ENCODE measurements at regions not wholly inside any gene's neighbourhood (a gene's known extent, or its start where the extent isn't known, plus 50 kb on each side); places are given as distances from the start of the nearest gene placed in this dataset.

DNA sequence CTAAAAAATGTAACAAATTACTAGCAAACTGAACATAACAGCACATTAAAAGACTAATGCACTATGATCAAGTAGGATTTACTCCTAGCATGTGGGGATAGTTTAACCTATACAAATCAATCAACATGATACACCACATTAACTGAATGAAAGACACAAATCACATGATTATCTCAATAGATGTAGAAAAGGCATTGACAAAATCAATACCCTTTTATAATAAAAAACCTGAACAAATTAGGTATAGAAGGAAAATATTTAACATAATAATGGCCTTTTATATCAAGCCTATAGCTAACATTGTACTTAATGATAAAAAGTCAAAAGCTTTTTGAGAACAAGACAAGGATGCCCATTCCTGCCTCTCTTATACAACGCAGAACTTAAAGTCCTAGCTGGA is 540.0 kb downstream of the RERGL start:
- no peak for DNase-seq (ENCODE audit: low spot score)

DNA sequence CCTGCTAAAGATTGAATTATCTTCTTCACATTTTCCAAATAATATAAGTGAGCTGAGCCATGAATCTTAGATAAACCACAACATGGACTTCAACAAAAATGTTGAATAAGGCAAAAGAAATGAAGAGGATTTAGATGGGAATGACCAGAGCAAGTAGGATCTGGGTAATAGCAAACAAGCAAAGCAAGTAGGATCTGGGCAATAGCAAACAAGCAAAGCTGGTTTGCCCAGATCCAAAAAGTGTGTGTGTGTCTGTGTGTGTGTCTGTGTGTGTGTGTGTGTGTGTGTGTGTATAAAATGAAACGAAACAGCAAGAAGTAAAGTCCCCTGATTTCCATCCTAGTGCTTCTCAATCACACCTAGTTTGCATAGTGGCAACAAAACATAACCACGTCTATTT is 549.1 kb downstream of the RERGL start:
- DNase-seq (ENCODE audit: low spot score) = no peak

DNA sequence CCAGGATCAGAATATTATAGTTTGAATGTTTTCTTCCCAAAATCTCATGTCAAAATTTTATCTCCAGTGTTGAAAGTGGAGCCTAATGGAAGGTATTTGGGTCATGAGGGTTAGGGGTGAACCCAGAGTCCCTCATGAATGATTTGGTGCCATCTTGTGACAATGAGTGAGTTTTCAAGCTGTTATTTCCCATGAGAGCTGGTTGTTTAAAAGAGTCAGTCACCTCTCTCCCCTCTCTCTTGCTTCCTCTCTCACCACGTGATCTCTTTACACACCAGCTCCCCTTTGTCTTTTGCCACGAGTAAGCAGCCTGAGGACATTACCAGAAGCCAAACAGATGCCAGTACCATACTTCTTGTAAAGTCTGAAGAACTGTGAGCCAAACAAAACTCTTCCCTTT is 561.6 kb downstream of the RERGL start:
- DNase-seq (ENCODE audit: low spot score) = no peak

DNA sequence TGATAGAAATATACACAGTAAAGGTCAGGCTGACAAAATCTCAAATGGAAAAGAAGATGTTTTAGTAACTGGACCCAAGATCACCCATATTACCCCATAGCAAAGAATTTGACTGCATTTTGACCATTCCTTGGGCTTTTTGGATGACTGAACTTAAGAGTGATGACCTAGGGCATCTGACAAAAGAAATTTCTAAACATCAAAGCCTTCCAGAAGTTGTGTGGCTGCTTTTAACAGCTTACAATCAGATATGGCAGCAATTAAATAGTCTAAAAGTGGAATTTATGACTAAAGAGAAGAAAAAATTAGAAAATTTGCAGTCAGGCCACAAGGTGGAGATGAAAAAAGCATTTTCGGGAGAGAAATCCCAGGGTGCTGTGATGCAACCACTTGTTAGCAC is 563.0 kb downstream of the RERGL start:
- DNase-seq (ENCODE audit: low spot score) = no peak

DNA sequence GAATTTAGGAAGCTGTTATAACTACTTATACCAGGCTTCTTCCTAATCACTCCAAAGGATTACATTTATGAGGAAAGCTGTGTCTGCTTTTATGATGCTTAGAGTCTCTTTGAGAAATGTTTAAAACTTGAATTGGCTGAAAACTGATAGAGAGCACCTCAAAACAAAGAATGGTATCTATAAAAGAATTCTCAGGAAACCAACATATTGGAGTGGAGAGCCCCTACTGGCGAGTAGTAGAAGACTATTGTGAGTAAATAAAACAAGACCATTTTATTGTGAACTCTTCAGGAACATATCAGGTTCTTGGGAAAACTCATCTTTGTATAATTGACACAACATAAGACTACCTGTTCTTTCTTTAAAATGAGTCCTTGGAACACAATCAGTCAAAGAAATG is 578.6 kb downstream of the RERGL start:
- DNase-seq (ENCODE audit: low spot score) = peak; percentile 10

DNA sequence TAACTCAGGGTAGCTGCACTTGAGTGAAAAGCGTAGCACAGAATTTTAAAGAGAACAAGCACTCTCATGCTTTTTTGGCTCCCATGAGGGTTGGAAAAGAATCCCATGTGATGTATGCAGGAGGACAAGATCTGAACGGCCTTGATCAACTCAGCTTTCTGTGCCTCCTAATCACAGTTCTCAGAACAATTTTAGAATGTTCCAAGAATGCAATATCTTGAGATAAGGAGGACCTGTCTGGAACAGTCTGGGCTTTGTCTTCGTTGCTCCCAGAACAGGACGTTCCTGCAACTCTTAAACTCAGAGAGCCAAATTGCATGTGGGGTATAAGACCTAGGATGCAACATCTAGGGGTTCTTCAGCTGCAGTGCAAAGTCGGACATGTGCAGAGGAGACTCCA is 582.7 kb downstream of the RERGL start:
- no peak for DNase-seq (ENCODE audit: low spot score)

DNA sequence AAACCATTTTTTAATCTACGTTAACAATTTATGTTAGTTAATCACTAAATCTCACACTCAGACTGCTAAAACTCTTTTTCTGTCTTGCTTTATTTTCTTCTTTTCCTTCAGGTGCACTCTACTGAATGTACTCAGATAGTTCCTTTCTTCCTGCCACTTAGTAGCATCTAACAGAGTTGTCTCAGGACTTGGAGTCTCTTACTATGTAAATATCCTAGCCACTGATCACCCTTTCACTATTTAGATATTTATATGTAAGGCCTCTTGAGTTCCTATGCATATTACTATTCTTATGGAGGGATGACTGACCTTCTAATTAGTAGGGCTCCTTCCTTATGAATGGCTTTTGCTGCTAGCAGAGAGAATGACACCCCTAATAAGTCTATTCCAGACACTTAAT is 586.3 kb downstream of the RERGL start:
- DNase-seq (ENCODE audit: low spot score) = no peak

DNA sequence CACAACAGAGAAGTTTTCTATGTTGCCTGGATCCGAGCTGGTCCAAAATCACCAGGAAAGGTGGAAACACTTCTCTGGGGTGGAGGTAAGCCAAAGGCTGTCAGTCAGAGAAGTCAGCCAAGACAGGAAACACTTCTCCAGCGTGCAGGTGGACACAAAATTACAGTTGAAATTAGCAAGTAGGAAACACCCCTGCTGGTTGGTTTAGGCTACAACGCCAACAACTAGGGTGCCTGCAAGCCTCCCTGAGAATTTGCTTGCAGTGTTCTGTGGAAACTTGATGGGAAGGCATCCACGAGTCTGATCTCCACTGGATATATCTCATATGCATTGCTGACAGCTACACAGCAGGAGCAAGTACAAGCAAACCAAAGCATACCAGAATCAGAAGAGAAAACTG is 600.5 kb downstream of the RERGL start:
- peak; percentile 8 for DNase-seq (ENCODE audit: low spot score)

DNA sequence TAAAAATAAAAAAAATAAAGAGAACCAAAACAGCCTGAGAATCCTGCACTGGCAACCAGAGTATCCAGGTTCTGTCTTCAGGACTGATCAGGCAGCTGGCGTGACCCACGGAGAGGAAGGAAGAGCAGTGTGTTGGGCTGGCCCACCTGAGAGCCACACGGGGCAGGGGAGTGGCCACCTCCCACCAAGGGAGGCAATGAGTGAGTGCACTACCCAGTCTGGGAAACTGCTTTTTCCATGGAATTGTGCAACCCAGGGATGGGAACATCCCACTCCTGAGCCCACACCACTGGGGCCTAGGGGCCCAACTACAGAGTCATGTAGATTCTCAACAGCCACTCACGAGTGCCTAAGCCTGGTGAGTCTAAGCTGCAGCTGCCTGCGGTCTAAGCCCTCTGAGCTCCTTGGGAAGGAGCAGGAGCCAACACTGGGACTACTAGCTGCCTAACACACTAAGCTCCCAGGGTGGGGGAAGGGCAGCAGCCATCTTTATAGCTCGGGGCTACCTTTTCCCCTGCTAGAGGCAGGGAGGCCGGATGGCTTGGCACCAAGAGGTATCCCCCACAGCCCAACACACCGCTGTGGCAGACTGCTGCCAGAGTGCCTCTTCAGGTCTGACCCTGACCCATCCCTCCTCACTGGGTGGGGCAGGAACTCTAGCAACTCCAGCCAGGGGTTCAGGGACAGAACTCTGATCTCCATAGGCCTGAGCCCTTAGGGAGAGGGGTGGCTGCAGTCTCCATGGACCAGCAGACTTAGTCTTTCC is 610.9 kb downstream of the RERGL start:
- no peak for DNase-seq (ENCODE audit: low spot score)

DNA sequence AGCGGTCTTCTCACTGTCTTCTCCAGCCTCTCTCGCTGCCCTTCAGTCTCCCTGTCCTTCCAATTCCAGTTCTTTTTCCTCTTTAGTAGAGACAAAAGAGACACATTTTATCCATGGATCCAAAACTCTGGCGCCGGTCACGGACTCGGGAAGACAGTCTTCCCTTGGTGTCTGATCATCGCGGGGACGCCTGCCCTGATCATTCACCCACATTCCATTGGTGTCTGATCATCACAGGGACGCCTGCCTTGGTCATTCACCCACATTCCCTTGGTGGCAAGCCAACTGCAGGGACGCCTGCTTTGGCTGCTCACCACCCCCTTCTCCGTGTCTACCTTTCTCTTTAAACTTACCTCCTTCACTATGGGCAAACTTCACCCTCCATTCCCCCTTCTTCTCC is 619.5 kb downstream of the RERGL start:
- no peak for DNase-seq (ENCODE audit: low spot score)

DNA sequence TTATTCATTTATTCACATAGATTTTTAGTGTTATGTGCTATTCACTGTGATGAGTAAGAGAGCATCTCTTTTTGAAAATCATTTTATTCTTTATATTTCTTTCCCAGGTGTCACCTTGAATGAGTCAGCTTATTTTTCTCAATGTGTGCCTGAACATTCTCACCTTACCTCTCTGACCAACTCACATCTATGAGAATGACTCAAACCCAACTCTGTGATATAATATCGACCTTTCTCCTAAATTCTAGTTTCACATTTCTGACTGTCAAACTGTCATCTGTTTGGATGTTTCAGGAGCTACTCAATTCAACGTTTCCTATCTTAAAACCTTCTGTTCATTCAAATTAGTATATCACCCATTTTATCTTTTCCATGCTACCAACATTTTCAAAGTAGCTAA is 630.8 kb downstream of the RERGL start:
- DNase-seq (ENCODE audit: low spot score) = no peak

DNA sequence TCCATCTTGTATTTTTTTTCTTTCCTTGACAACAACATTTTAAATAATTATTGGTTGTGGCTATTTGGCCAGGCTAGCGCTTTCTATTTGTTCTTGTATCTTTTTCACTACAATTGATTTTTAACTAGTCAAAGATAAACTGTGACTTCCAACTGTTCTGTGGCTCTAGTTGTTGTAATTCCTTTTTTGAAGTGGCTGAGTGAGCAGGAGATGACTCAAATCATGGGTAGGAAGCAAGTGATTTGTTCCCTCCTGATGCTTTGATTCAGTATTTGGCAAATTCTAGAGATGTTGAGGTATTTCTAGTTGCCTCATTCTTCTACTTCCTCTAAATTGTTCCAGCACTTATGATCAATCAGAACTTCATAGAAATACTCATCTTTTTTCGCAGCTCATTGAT is 633.5 kb downstream of the RERGL start:
- no peak for DNase-seq (ENCODE audit: low spot score)

DNA sequence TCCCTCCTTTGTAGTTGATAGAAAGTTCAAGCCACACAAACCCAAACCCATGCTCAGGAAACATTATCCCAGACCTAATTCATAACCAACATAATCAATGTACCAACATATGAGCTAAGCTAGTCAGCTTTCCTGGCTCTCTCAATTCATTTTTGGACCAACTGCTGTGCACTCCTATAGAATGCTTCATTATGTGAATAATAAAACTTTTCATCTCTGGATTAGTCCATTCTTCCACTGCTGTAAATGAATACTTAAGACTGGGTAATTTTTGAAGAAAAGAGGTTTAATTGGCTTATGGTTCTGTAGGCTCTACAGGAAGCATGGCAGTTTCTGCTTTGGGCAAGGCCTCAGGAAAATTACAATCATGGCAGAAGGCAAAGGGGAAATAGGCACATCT is 651.9 kb downstream of the RERGL start:
- no peak for DNase-seq (ENCODE audit: low spot score)

DNA sequence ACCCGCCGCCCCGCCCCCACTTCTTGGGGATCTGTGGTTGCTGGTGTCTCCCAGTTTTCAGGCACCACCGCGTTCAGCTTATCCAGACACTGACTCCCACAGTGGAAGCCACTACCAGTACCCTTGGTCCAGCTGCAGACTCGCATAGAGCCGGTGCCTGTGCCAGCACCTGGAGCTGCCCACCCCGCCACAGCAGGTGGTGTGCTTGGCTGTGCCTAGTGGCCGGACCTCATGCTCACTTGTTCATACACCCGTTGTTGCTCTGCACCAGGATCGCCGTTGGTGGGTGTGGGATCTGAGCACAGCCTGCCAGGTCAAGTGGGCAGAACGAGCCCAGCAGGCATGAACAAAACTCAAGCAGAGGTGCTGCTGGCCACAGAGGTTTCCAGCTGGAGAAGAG is 673.2 kb downstream of the RERGL start:
- no peak for DNase-seq (ENCODE audit: low spot score)

DNA sequence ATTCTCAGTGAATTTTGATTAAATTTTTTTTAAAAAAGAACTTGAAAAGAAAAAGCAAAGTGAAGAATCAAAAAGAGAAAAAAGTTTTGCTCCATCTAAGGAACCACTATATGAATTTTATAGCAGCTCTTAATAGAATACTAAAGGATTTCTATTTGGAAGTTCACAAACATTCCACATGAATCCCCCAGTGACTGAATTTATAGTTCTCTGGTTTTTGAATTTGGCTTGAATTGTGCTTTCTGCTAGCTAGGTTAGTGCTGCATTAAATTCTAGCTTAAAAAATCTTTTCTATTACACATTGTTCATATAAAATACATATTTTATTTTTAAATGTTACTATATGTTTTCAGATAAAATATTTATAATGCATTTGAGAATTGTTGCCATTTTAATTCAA is 675.4 kb downstream of the RERGL start:
- no peak for DNase-seq (ENCODE audit: low spot score)

DNA sequence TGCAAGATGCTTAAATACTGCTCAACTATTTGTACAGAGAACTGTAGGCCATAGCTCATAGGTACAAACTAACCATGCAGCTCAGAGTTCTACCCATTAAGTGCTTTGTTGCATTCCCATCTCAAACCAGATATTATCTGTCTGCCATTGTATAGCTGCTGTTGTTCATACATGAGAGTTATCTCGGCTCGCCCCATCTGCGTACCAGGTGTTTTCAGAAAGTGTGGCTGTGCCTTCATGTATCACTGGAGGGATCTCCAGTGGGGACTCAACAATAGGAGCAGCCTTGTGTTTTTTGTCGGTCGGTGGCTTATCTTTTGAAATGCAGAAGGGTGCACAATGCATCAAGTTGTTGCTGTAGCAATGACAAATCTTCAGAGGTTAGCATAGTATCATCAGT is 678.3 kb downstream of the RERGL start:
- no peak for DNase-seq (ENCODE audit: low spot score)

DNA sequence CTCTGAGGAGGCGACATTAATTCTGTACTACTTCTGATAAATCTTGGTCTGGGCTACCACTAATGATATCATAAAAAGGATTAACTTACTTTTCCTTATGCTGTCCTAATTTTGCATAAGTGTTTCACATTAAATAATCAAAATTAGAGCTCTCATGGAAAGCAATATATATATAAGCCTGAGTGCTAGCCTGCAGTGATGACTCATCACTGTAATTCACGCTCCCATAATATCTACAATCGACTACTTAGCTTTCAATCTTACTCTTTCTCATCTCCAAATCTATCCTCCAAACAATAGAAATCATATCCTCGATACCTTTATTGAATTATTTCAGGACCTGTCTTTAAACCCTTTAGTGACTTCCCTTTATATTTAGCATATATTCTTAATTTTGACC is 701.3 kb downstream of the RERGL start:
- DNase-seq (ENCODE audit: low spot score) = no peak

DNA sequence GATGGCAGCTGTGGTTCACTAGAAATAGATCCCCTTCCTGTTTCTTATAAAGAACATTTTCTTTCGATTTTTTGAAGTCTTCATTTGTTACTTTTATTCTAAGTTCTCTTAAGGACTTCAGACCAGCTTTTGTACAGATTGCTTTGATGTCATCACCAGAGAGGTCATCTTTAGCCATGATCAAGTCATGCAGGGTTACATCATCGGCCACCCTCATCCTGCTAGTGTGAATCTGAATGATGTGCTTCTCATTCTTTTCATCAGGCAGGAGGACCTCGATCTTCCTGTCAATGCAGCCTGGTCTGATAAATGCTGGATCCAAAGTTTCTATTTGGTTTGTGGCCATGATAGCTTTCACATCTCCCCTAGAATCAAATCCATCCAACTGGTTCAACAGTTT is 706.7 kb downstream of the RERGL start:
- no peak for DNase-seq (ENCODE audit: low spot score)

DNA sequence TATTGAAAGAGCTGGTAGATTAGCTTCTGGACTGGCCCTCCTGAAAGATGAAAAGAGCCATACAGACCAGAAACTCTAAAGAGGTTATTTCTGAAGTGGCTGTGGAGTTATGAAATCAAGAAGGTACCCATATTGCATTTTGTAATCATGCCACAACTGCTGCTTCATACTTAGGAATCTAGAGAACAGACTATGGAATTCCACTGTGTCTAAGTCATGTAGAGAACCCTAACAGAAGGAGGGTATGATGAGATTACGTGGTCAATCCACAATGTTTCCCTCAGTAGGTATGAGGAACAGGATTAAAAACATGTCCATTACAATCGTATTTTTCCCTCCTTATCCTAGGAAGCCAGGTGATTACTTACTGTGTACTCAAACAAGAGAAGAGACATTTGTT is 708.8 kb downstream of the RERGL start:
- DNase-seq (ENCODE audit: low spot score) = no peak

DNA sequence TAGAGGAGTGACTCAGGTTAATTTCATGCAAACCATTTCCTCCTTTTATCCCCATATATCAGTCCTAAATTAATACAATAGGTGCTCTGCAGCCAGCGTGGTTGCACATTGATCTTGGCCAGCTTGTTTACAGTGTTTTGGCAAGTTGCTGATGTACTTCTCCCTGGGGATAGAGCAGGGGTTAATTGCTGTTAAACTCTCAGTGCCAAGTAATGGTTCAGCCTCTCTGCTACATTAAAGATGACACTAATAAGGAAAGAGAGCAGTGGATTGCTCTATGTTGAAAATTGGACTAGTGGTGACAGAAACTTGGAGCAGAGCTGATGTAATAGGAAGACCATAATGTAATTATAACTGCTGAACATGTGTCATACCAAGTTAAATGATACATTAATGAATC is 717.5 kb downstream of the RERGL start:
- no peak for DNase-seq (ENCODE audit: low spot score)

DNA sequence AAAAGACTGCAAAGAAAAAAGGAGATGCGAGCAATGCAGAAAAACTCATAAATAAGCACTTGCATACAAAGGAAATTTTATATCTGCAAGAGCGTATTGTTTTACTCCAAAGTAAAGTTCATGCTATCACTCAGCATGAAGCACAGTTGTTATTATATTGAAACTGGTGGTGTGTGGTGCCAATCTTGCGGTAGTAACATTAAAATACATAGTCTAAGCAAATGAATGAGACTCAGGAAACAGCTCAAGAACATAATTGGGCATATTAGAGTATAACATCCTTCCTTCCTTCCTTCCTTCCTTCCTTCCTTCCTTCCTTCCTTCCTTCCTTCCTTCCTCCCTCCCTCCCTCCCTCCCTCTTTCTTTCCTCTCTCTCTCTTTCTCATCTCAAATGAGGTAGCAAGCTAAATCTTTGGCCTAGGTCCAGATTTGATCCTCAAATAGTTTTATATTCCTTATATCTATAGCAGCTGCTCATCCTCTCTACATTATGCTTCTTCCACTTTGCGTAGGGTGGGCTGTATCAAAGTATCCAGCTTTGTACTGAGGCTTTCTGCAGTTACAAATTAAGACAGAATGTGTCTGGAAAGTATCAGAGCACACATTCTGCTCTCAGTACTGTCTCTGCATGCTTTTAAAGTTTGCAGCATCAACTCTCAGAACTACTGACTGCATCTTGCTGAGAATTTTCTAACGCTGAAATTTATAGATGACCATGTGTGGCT is 718.3 kb downstream of the RERGL start:
- DNase-seq (ENCODE audit: low spot score) = no peak

DNA sequence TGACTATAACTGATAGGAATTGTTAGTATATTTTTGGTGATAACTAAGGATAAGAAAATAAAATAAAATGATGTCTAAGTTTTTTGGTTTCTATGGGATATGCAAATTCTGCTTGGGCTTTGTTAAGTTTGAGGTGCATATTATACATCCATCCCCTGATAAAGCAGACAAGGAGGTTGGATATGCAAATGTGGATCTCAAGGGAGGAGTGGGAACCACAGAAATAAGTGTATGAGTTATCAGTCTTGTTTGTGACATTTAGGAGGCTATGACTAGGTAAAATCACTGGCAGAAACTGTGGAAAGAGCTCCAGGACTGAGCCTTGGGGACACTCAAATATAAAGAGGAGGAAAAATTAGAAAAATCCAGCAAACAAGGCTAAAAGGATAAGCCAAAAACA is 719.4 kb downstream of the RERGL start:
- DNase-seq (ENCODE audit: low spot score) = no peak

DNA sequence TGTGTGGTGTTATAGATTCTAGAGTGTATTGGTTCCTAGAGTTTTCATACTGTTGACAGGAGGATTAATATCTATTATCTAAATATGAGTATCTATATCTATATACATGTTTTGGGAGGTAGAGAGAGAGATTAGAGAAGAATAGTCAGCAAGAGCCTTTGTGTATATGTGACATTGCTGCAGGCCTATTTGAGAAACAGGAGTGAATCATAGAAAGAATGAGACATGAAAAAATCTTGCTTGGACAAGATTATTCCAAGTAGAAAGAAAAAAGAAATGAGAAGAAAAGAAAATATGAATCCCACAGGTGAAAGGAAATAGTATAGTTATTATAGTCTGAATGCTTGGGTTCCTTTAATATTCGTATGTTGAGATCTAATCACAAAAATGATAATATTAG is 720.4 kb downstream of the RERGL start:
- no peak for DNase-seq (ENCODE audit: low spot score)

DNA sequence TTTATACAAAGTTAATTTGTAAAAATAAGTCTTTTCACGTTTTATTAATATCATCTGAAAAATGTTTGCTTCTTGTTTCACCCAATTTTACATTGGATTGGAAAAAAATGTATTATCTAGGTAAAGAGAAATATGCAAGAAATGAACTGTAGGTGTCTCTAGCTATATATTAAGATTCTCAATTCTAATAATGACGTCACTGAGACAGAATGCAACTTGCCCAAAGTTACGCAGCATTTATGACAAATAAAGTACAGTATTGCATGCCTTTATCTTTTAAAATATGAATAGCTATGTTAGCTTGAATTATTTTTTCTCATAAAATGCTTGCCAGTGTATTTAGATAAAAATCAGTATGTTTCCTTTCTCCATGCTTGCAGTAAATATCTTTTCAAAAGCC is 728.8 kb downstream of the RERGL start:
- DNase-seq (ENCODE audit: low spot score) = no peak
